GM23248 (cell line): ENCODE measurements at regions not wholly inside any gene's neighbourhood (a gene's known extent, or its start where the extent isn't known, plus 50 kb on each side); places are given as distances from the start of the nearest gene placed in this dataset.

Source experiments
- EZH2 ChIP-seq: fragments of 200-600 bp; sonication (generic); IDR thresholded peaks from 2 replicates; pipeline ENCODE4 v1.6.1; 2018; ENCODE audit warnings: antibody characterized with exemption, mild to moderate bottlenecking; ENCODE audit not compliant: insufficient read depth, poor library complexity, severe bottlenecking
- EZH2phosphoT487 ChIP-seq: fragments of 200-600 bp; sonication (generic); IDR thresholded peaks from 2 replicates; pipeline ENCODE4 v1.6.1; 2018; ENCODE audit warnings: antibody characterized with exemption, moderate library complexity, mild to moderate bottlenecking, low read depth; ENCODE audit not compliant: insufficient read depth

DNA sequence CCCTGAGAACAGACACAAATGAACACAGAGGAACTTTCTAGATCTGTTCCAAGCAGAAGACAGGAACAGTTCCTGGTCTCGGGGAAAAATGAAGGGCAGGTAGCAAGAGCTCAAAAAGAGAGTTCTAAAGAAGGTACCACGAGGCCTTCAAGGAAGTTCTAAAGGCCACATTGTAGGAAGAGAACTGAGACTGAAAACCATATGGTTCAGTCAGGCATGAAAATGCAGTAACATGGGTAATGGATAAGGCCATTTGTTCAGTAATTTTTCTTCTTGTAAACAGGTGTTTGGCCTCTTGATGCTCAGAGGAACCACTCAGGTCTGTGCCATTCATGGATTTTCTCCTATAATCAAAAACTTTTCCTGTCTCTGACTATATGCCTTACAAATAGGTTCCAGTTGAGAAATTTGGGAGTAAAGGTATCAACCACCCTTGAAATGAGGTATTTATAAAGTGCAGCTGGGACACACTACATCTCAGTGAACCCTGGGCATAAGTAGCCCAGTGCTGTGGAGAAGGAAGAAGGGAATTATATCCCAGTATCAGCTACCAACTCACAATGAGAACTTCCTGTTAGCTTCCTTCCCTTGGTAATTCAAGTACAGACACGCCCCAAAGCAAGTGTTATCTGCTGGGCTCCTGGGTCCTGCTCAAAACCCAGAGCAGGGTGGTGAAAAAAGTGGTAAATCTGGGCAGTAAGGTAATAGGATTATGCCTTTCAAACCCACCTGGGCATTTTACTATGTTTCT, 277.9 kb downstream of the KLHL13 start:
- TF ChIP-seq EZH2 (no peak), EZH2phosphoT487 (no peak)
